Peyer's patch (tissue), 4 donors: ENCODE measurements at regions not wholly inside any gene's neighbourhood (a gene's known extent, or its start where the extent isn't known, plus 50 kb on each side); places are given as distances from the start of the nearest gene placed in this dataset.

Source experiments
- DNase-seq, 3 donors: peaks; one replicate each; pipeline ENCODE4 v3.0.0-alpha.2; 2017 to 2019
- H3K27ac ChIP-seq, 4 donors: fragments of 200-600 bp; sonication (generic); one replicate each; pipeline ENCODE4 v1.5.1; 2016 to 2019
- H3K27me3 ChIP-seq, 2 donors: fragments of 200-600 bp; sonication (generic); one replicate each; pipeline ENCODE4 v1.5.1; 2019
- H3K36me3 ChIP-seq, 3 donors: fragments of 200-600 bp; sonication (generic); one replicate each; pipeline ENCODE4 v1.5.1; 2016 to 2019
- H3K4me1 ChIP-seq, 4 donors: fragments of 200-600 bp; sonication (generic); one replicate each; pipeline ENCODE4 v1.5.1; 2016 to 2019
- H3K4me3 ChIP-seq, 4 donors: fragments of 200-600 bp; sonication (generic); 1 replicate in 3 of 4; 2 replicates in 1 of 4; pipeline ENCODE4 v1.5.1; 2016 to 2019; ENCODE audit warnings: mild to moderate bottlenecking in 1 of 4
- H3K9me3 ChIP-seq, 4 donors: fragments of 200-600 bp; sonication (generic); one replicate each; pipeline ENCODE4 v1.5.1; 2016 to 2019; ENCODE audit warnings: mild to moderate bottlenecking in 1 of 4
- POLR2A ChIP-seq, 2 donors: fragments of 450-650 bp; IDR thresholded peaks; one replicate each; pipeline ENCODE4 v1.5.1; 2017; ENCODE audit warnings: antibody characterized with exemption in 2 of 2, mild to moderate bottlenecking in 2 of 2, moderate library complexity in 2 of 2
- TF ChIP-seq, protein P1 (sequence below), 6 experiments: fragments of 450-650 bp in 4 of 6; fragments of 200-600 bp in 2 of 6; sonication (generic) in 1 of 6; IDR thresholded peaks; one replicate each; pipeline ENCODE4 v1.5.1; 2017 to 2019; ENCODE audit warnings: antibody characterized with exemption in 6 of 6, mild to moderate bottlenecking in 3 of 6, moderate library complexity in 1 of 6

DNA sequence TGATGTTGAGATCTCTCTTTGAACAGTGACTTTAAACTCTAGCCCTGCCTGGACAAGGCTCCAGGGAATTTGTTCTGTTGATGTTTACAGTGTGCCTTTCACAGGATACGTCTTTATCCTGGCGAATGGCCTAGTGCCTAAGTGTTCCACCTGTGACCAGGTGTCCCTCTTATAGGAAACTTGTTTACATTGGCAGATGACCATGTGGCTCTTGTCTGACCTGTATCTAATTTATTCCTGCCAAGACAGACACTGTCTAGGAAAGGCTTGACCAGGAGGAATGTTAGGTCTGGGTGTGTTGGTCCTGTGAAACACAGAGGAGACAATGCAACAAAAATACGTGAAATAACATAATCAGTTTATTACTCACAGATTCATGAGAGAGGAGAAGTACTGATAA lies 875.6 kb downstream of the METTL15 start:
- TF ChIP-seq POLR2A (IDR thresholded peaks at IDR 0.05): no peak
- TF ChIP-seq, protein P1, sequence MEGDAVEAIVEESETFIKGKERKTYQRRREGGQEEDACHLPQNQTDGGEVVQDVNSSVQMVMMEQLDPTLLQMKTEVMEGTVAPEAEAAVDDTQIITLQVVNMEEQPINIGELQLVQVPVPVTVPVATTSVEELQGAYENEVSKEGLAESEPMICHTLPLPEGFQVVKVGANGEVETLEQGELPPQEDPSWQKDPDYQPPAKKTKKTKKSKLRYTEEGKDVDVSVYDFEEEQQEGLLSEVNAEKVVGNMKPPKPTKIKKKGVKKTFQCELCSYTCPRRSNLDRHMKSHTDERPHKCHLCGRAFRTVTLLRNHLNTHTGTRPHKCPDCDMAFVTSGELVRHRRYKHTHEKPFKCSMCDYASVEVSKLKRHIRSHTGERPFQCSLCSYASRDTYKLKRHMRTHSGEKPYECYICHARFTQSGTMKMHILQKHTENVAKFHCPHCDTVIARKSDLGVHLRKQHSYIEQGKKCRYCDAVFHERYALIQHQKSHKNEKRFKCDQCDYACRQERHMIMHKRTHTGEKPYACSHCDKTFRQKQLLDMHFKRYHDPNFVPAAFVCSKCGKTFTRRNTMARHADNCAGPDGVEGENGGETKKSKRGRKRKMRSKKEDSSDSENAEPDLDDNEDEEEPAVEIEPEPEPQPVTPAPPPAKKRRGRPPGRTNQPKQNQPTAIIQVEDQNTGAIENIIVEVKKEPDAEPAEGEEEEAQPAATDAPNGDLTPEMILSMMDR (IDR thresholded peaks at IDR 0.05): no peak
- H3K4me1 ChIP-seq: no peaks in the 10 kb centered on the region
- no peaks in the 10 kb centered on the region for H3K36me3 ChIP-seq
- no peak overlapping the region for H3K27ac ChIP-seq
- no peaks in the 10 kb centered on the region for H3K9me3 ChIP-seq
- no peak for DNase-seq
- H3K27me3 ChIP-seq: no peaks in the 10 kb centered on the region
- H3K4me3 ChIP-seq: no peak overlapping the region

DNA sequence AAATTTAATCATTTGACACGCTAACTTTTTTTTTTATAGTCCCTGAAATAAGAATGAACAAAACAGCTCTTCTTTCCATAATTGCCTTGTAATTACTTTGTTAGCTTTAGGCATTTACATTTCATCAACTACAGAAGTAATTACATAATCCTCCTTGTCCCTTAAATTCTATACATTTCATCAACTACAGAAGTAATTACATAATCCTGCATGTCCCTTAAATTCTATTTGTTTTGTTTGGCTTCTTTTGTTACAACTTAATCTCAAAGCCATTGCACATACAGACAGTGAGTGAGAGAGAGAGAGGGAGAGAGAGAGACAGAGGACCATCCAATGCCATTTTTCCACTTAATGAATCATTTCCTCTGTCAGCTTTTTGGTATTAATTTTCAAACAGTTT lies 873.2 kb downstream of the METTL15 start:
- H3K4me3 ChIP-seq: no peak overlapping the region
- H3K9me3 ChIP-seq: no peaks in the 10 kb centered on the region
- no peaks in the 10 kb centered on the region for H3K36me3 ChIP-seq
- no peaks in the 10 kb centered on the region for H3K27me3 ChIP-seq
- no peak for DNase-seq
- TF ChIP-seq, protein P1 (IDR thresholded peaks at IDR 0.05): no peak
- no peak for TF ChIP-seq POLR2A (IDR thresholded peaks at IDR 0.05)
- no peak overlapping the region for H3K27ac ChIP-seq
- no peaks in the 10 kb centered on the region for H3K4me1 ChIP-seq

GRCh38 chr11:28976801-28977145 lies 868.6 kb downstream of the METTL15 start:
- TF ChIP-seq, protein P1 (IDR thresholded peaks at IDR 0.05): no peak
- TF ChIP-seq POLR2A (IDR thresholded peaks at IDR 0.05): no peak
- Histone ChIP-seq H3K9me3 (no peaks in the 10 kb centered on the region), H3K36me3 (no peaks in the 10 kb centered on the region), H3K27me3 (no peaks in the 10 kb centered on the region), H3K4me1 (no peaks in the 10 kb centered on the region), H3K4me3 (no peak overlapping the region), H3K27ac (no peak overlapping the region)
- DNase-seq: no peak

- H3K9me3 ChIP-seq: no peaks in the 10 kb centered on the region
- H3K27ac ChIP-seq: no peak overlapping the region
- H3K4me3 ChIP-seq: no peak overlapping the region
- DNase-seq: no peak
- no peaks in the 10 kb centered on the region for H3K27me3 ChIP-seq
- no peaks in the 10 kb centered on the region for H3K4me1 ChIP-seq
- H3K36me3 ChIP-seq: no peaks in the 10 kb centered on the region
- TF ChIP-seq, protein P1 (IDR thresholded peaks at IDR 0.05): no peak
- no peak for TF ChIP-seq POLR2A (IDR thresholded peaks at IDR 0.05)
These were observed 868.0 kb downstream of the METTL15 start for GRCh38 chr11:28976012-28976800.

DNA sequence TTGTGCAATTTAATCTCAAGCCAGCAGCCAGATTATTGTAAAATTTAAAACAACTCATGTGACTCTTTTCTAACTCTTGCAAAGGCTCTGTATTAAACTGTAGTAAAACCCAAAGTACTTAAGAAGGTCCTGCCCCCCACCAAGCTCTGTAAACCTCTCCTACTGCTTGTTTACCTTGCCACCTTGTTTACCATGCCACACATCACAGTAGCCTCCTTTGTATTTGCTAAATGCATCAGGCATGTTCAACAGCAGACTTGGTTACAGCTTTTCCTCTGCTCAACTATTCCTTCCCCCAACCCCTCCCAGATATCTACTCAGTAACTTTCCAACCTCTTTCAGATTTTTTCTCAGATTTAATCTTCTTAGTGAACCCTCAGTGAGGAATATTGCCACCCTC lies 861.6 kb downstream of the METTL15 start:
- H3K4me1 ChIP-seq: no peaks in the 10 kb centered on the region
- H3K4me3 ChIP-seq: no peak overlapping the region
- H3K36me3 ChIP-seq: no peaks in the 10 kb centered on the region
- no peaks in the 10 kb centered on the region for H3K27me3 ChIP-seq
- no peaks in the 10 kb centered on the region for H3K9me3 ChIP-seq
- TF ChIP-seq, protein P1 (IDR thresholded peaks at IDR 0.05): no peak
- TF ChIP-seq POLR2A (IDR thresholded peaks at IDR 0.05): no peak
- no peak for DNase-seq
- no peak overlapping the region for H3K27ac ChIP-seq
